ENCODE measurements at regions not wholly inside any gene's neighbourhood (a gene's known extent, or its start where the extent isn't known, plus 50 kb on each side); places are given as distances from the start of the nearest gene placed in this dataset.
A peak's percentile ranks its signal among the peaks of the same experiment; 100 is the strongest.

DNA sequence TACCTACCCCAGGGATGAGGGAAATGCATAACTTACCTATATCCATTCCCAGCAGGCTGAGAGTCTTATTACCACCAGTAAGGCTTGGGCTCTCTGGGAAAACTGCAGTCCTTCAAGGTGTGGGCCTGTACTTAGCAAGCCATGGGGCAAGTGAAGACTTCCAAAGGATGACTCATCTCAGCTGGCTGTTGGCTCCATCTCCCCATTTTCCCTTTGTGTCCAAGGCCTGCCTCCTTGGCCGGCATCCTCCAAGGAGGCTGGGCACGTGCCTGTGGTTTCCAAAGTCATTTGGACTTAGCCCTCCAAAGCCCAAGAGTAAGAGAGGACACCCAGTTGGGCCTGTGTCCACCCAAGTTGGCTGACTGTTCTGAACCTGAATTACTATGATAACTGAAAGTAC, 89.8 kb downstream of the TMEM100 start:
- no peak for DNase-seq

DNA sequence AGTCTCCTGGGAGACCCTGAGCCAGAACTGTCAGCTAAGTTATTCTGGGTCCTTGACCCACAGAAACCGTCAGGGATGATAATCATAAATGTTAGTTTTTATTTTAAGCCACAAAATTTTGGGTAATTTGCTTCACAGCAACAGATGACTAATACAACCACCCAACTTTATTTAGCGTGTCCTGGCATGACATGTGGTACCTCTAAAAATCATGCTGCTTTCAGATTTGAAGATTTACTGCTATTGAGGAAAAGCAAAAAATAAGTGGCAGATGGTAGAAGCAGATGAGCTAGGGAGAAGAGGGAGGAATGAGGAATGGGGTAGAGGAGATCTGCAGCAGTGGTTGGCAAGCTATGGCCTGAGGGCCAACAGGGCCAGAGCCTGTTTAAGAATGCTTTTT, 90.4 kb downstream of the TMEM100 start:
- peak; percentile 21 for DNase-seq

DNA sequence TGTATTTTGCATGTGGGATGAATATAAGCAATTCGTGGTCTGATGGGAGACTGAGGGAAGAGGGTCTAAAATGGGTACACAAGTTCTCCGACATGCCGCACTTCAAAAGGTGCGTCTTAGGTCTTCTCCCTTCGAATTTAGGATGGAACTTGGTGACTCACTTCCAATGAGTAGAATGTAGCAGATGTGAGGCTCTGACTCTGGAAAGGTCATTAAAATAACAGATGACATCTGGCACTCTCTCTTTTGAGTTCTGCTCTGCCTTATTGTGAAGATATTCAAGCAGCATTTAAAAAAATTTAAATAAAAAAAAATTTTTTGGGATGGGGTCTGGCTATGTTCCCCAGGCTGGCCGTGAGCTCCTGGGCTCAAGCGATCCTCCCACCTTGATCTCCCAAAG, 92.7 kb downstream of the TMEM100 start:
- peak; percentile 14 for DNase-seq

DNA sequence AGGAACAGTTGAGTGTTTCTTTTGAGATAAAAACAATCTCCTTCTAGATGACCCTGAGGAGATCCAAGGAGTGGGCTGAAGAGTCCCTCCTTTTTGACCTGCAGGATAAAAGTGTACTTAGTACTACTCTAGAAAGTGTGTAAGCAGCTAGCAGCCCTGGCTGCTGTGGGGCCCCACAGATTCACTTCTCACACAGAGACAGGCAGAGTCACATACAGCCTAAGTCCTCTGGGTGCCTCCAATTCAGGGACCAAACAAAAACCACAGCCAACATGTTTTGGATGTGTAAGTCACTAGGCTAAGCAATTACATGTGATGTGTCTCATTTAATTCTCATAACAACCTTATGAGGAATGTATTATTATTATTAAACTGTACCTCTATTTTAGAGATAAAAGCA, 97.1 kb downstream of the TMEM100 start:
- DNase-seq = no peak

DNA sequence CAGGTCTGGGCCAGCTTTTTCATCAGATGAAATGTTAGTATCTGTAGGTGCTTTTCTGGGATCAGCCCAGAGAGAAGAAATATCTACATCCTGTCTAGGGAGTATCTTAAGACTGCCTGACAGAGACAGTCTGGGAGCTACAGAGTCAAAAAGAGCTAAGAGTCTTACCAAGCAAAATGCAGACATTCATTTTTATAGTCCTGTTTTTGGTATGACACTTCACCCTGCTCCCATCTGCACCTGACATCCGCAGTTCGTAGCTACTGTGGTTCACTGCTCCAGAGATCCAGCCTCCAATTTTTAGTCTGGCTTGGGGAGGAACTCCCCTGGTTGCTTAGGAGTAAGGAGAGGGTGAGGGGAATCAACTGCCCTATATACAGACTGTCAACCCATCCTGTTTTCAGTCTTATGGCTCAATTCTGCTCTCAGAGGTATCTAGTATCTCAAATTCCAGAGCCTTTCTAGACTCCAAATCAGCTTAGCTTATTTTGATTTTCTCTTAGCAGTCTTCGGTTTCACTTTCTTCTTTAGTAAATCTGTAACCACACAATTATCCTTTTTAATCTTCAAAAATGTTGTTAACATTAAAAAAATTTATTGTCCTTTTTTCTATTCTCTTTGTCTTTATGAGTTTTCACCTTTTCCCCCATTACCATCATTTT, 97.8 kb downstream of the TMEM100 start:
- DNase-seq = no peak

DNA sequence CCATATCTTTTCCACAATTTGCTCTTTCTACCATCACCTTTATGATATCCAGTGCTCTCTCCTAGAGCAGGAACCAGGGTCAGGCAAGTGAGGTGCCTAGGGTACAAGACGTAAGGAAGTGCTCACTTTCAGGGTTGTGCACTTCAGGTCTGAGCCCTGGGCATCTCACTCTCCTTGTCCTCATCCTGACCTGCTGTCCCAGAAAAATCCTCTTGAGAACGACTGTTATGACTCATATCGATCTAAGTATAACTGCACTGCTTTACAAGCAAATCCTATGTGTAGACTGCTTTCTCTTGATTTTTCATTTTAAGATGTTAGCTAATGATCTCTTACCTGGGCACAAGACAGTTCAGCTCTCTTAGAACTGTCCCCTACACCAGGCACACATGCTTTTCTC, 100.1 kb downstream of the TMEM100 start:
- no peak for DNase-seq

DNA sequence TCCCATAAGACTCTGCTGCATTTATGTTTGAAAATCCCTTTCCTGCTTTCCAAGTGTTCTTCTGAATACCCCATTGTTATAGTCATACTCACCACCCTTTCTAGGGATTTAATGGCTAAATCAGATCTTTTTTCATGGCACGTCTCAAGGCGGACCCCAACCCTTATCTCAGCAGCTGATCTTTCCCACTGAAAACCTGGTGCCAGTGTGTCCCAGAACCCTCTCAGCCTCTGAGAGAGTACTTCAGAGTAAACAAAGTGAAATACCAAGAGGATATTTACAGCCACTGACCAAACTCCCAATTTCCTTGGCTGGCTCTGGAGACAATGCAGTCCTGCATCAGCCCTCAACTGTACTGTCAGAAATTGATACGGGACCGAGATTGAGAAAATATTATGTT, 101.7 kb downstream of the TMEM100 start:
- DNase-seq = no peak

DNA sequence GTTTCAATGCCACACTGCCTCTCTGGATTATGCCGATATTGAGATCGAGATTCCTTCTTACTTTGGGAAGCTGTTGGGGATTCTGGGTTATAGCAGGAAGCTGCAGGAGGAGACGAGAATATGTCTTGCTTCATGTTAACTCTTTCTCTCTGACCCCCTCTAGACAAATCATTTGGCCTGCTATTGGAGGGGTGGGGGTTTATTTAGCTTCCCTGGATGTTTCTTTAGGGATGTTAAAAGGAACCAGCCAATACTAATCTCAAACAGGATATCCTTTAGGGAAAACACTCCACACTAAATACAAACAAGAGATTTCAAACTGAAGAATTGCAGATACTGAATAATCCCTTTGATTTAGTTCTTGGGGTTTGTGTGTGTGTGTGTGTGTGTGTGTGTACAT, 102.6 kb downstream of the TMEM100 start:
- DNase-seq = no peak

DNA sequence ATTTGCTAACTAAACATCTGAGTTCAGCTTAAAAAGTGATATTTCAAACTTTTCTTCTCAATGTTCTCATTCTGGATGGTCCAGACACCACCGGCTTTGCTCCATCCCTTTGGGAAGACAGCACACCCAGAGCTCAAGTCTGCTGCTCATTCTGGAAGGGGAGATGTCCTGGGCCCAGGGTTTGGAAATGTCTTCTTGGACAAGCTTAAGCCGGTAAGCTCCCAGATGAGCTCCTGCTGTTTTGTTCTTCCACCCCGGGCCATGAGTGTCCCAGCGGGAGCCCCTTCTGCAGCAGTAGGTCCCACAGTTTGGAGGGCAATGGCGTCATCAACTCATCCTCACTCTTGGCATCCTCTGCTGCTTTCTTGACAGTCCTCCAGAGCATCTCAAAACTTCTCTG, 105.2 kb downstream of the TMEM100 start:
- no peak for DNase-seq

DNA sequence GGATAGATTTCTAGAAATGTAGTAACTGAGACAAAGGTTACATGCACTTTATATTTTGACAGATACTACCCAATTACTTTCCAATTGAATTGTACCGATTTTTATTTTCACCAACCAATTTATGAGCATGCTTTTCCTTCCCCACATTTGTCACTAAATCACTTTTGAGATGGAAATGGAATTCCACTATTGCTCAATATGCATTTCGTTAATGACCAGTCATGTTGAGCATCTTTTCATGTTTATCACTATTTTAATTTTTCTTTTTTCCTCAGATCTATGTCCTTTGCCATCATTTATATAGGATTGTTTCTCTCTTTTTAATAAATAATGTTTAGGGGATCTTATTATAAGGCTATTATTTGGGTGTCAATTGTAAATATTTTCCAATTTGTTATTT, 102.8 kb upstream of the SMIM36 start:
- DNase-seq = no peak

DNA sequence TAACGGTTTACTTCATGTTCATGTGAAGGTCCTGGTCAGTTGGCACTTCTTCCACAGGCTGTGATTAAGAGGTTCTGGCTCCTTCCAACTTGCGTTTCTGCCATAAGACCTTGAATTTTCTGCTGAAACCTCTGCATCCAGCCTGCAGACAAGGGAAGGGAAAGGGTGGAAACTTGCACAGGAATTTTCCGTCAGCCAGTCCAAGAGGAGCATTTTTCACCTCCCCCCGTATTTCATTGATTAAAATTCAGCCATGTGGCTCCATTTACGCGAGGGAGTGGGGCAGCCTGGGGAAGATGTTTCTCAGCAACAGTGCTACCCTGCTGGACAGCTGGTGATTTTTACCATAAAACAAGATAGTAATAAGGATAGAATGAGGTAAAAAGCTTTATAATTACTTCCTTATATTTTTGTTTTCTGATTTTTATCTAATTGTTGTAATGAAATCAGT, 101.5 kb upstream of the SMIM36 start:
- no peak for DNase-seq

DNA sequence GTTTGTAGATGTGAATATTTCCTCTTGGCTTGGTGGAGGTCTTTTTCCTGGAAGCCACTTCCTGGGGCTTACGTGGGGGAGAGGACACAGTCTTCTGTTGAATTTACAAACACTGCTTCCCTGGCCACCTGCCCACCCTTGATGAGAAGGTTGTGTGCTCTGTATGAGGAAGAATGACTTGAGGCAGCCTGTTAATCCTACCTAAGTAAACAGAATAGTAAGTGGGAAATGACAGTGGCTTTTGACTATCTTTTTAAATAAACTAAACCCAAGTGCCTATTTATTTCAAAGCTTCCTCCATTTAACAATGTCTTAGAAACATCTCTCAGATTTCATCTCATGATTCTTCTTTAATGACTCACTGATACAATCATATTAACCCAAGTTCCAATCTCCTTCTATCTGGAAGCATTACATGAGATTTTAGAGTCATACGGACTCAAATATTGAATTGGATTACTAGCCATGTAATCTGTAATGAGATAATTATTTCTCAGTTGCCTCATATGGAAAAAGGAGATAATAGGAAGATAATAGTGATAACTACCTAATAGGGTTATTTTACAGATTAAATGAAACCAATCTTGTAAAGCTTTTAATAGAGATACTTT, 96.6 kb upstream of the SMIM36 start:
- DNase-seq = no peak

DNA sequence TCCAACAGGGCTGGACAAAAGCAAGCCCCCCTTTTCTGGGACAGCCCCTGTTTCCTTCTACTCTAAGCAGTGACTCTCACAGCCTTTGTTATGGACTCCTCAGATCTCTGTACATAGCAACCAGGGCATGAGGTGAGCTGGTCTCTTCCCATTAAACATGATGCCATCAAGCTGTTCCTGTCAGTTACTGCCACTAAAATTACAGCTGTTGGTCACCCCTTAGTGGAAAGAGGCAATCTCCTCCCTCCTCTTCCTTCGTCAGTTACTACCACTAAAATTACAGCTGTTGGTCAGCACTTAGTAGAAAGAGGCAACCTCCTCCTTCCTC, 95.2 kb upstream of the SMIM36 start:
- DNase-seq = no peak

DNA sequence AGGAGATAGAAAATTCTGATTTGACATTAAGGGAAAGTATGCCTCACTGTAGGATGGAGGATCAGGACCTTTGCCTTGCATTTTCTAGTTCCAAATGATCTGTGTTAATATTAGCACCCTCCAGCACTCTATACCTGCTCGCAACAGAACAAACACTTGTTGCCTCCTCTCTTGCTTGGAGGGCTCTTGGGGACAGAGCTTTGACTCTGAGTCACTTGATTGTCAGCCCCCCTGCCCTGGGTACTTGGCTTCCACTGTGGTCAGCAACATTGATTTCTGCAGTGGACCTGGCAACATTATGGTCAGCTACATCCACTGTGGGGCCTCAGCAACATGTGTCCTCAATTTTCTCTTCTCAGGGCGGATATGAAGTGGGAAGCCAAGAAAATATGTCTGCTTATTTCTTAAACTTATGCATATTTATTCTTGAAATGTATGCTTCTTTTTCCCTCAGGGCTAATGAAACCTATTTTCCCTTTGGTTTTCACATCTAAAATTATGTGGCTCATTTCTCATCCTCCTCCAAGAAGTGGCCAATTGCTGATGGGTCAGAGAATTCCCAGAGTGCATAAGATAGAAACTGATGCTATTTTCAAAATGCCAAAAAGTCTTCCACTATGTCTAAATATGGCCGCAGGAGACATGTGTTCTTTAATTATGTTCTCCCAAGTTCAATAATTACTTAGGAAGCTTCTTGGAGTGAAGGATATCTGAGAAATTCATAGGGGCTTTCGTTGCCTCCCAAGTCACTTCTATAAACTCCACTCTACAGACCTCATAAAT, 94.6 kb upstream of the SMIM36 start:
- DNase-seq = no peak

DNA sequence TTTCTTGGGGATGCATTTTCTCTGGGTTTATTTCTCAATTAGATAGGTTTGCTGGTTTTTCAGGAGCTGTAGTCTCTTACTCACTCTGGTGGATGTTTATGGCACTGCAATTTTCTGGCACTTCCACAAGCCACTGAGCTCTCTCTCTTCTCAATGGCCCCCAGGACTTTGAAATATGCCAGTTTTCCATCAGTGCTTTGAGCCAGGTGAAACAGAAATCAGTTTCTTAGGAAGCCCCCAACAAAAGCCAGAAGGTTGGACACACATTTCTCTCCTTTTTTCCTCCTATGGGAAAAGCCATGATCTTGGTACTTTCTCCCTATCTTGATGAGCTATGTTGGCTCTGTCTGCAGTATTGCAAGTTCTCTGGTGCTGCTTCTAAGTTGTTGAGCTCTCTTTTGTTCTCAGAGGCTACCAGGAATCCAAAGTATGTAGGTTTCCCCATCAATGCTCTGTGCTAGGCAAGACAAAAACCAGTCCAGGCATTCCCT, 90.7 kb upstream of the SMIM36 start:
- peak; percentile 10 for DNase-seq

DNA sequence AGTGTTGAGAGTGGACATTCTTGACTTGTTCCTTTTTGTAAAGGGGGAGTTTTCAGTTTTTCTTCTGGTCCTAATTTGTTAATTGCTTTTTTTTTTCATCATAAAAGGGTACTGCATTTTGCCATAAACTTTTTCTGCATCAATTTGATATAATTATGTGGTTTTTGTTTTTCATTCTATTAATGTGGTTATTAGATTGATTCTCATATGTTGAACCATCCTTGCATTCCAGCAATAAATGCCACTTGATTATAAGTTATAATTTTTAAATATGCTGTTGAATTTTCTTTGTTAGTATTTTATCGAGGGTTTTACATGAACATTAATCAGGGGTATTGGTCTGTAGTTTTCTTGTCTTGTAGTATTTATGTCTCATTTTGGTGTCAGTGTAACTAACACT, 87.2 kb upstream of the SMIM36 start:
- DNase-seq = no peak

DNA sequence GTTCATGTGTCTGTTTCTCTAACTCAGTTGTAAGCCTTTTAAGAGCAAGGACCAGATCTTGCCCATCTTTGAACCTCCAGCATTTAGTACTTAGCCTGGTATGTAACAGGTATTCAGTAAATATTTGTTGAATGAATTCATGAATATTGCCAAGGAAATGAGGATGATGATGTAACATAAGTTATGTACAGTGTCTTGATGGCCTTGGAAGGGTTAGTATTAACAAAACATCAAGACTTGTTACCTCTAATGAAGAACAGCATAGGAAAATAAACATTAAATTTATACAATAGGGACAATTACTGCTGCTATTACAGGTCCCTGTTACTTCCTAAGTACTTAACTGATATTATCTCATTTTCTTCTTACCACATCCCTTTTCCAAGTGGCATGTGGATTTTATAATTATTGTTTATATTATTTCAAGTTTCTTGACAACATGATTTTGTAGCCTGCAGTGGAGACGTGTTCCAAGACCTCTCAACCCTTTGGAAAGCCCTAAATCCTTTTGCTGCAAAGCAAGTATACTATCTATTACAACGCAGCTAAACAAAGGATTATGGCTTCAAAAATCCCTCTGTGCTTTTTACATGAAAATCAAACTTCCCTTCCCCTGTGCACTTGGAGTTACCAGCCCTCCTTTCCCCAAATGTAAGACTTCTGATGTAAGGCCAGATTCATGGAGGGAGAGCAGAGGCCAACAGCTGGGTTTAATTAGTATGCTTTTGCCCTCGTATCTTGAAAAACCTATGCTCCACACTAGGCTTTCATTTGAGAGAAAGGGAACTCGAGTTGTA, 77.4 kb upstream of the SMIM36 start:
- no peak for DNase-seq

DNA sequence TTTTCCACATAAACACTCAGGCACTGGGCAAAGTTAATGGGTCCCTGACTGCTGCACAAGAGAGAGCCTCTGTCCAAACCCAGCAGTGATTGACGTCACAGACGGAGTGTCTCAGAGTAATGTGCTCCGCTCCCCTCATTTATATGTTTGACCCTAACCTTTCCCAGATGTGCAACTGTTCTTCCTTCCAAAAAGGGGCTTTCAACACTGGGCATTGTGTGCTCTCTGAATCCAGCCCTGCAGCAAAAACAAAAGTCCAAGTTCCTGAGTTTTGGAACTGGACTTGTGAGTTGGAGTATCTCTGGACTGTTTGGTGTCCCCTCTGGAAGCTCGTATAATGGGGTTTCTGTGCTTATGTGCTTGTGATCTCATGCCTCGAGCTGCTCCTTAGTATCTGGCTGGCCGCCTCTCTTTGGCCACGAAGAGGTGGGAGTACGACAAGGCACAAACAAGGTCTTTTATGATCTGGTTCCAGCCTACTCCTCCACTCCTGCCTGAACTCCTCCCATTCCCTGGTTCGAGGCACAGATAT, 76.4 kb upstream of the SMIM36 start:
- no peak for DNase-seq

DNA sequence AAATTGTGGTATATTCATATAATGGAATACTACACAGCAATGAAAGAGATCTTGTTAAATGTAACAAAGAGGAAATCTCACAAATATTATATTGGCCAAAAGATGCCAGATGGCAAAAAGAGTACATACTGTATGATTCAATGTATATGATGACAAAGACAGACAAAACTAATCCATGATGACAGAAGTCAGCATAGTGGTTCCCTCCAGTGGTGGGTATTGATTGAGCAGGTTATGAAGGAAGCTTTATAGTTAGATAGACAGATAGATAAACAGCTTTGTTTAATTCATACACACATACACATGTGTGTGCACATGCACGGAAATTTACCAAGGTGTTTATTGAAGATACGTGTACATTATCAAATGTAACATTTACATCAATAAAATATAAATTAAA, 74.4 kb upstream of the SMIM36 start:
- no peak for DNase-seq

DNA sequence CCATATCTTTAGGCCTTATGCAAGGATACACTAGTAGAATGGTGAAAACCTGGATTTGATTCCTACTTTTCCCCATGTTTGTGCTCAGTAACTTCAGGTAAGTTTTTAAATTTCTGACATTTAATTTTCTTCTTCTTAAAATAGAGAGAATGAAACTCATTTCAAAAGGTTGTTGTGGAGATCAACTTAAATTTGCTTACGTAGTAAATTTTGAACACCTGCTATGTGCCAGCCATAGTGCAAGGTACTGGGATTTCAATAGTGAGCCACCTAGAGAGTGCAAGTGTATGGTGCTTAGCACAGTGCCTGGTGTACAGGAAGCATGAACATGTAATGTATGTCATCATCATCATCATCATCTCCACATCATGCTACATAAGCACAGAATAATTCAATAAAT, 73.6 kb upstream of the SMIM36 start:
- no peak for DNase-seq

DNA sequence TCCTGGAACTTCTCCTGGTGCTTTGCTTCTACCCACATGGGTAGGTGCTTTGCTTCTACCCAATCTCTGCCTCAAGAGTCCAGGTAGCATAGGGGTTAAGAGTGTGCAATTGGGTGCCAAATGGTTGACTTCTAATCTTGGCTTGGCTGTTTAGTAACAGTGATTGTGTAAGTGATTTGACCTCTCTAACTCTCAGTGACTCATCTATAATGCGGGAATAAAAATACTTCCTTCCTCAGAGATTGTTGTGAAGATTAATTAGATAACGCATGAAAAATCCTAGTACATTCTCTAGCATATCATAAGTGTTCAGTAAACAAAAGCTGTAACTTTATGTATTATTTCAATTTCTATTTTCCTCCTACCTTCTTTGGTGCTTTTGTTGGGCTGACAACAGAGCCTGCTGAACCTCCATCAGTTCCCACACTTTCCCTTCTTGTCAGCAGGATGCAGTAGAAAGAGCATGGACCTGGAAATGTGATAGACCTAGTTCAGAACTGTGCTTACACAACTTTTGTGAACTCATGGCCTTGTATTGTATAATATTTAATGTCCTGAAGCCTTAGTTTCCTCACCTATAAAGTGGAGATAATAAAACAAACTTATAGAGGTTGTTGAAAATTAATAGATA, 72.9 kb upstream of the SMIM36 start:
- no peak for DNase-seq

DNA sequence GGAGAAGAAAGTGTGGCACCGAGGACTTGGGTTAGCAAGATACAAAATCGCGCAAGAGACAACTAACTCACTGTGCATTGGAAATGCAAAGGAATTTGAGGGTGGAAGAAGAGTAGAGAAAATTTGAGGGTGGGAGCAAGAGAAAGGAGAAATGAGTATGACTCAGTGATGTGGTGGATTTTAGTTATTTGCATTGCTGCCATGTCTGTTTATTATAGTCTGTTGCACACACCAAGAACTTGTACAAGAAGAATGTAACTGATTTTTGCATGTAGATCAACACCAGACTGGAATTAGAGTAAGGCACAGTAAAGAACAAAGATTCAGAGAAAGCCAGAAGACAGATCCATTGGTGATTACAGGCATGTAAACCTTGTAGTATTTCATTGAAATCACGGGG, 71.6 kb upstream of the SMIM36 start:
- no peak for DNase-seq
